Liver (tissue), 8 donors: ENCODE measurements at regions not wholly inside any gene's neighbourhood (a gene's known extent, or its start where the extent isn't known, plus 50 kb on each side); places are given as distances from the start of the nearest gene placed in this dataset.

Experiments used
- DNase-seq: peaks from one replicate; pipeline ENCODE4 v3.0.0-alpha.2; 2017; ENCODE audit warnings: low spot score
- H3K27ac ChIP-seq, 2 donors: one replicate each; pipeline ENCODE4 v1.7.0; 2013; ENCODE audit warnings: inconsistent platforms in 2 of 2, low read length in 2 of 2, control low read depth in 1 of 2, low read depth in 1 of 2, mild to moderate bottlenecking in 1 of 2
- H3K27me3 ChIP-seq, 4 donors: one replicate each; pipeline versions ENCODE4 v1.6.1 to v1.7.0; 2013; ENCODE audit warnings: low read length in 3 of 4, inconsistent platforms in 1 of 4, mild to moderate bottlenecking in 1 of 4, moderate library complexity in 1 of 4; ENCODE audit not compliant: control insufficient read depth in 4 of 4, insufficient read depth in 4 of 4
- H3K36me3 ChIP-seq, 4 donors: one replicate each; pipeline versions ENCODE4 v1.6.1 to v1.7.0; 2013; ENCODE audit warnings: low read length in 3 of 4, mild to moderate bottlenecking in 3 of 4, low read depth in 1 of 4, moderate library complexity in 1 of 4; ENCODE audit not compliant: control insufficient read depth in 4 of 4, insufficient read depth in 3 of 4
- H3K4me1 ChIP-seq, 4 donors: one replicate each; pipeline versions ENCODE4 v1.6.1 to v1.7.0; 2013; ENCODE audit warnings: low read length in 3 of 4, mild to moderate bottlenecking in 3 of 4, moderate library complexity in 1 of 4; ENCODE audit not compliant: control insufficient read depth in 4 of 4, insufficient read depth in 4 of 4
- H3K4me3 ChIP-seq, 3 donors: one replicate each; pipeline versions ENCODE4 v1.6.1 to v1.7.0; 2013; ENCODE audit warnings: low read length in 3 of 3, control low read depth in 1 of 3, low read depth in 1 of 3, mild to moderate bottlenecking in 1 of 3
- H3K9ac ChIP-seq, 2 donors: one replicate each; pipeline ENCODE4 v1.7.0; 2013; ENCODE audit warnings: low read length in 2 of 2, mild to moderate bottlenecking in 2 of 2, moderate library complexity in 2 of 2, control low read depth in 1 of 2, low read depth in 1 of 2
- H3K9me3 ChIP-seq, 4 donors: one replicate each; pipeline versions ENCODE4 v1.6.1 to v1.7.0; 2013; ENCODE audit warnings: low read length in 3 of 4; ENCODE audit not compliant: control insufficient read depth in 4 of 4
- ATF3 ChIP-seq: IDR thresholded peaks from 2 replicates; pipeline ENCODE4 v1.6.1; 2016; ENCODE audit warnings: antibody characterized with exemption
- CTCF ChIP-seq: fragments of 150-350 bp; IDR thresholded peaks from 2 replicates; pipeline ENCODE4 v1.5.1; 2017; ENCODE audit warnings: improper control_type of control experiment, low read depth, low read length; ENCODE audit not compliant: missing input control
- EGR1 ChIP-seq, 2 donors: IDR thresholded peaks; 2 replicates each; pipeline ENCODE4 v1.6.1; 2016 to 2018; ENCODE audit warnings: antibody characterized with exemption in 2 of 2, low read depth in 2 of 2
- FOXA1 ChIP-seq: IDR thresholded peaks from 2 replicates; pipeline ENCODE4 v1.6.1; 2016; ENCODE audit warnings: antibody characterized with exemption
- FOXA2 ChIP-seq: IDR thresholded peaks from 2 replicates; pipeline ENCODE4 v1.6.1; 2016; ENCODE audit warnings: antibody characterized with exemption
- GABPA ChIP-seq, 2 donors: IDR thresholded peaks in 1 of 2; conservative IDR thresholded peaks in 1 of 2; 2 replicates each; pipeline ENCODE4 v1.6.1; 2016; ENCODE audit warnings: antibody characterized with exemption in 2 of 2, mild to moderate bottlenecking in 1 of 2, moderate library complexity in 1 of 2
- HNF4A ChIP-seq, 2 donors: conservative IDR thresholded peaks; 2 replicates each; pipeline ENCODE4 v1.6.1; 2016; ENCODE audit warnings: antibody characterized with exemption in 2 of 2, mild to moderate bottlenecking in 2 of 2
- HNF4G ChIP-seq: IDR thresholded peaks from 2 replicates; pipeline ENCODE4 v1.6.1; 2016; ENCODE audit warnings: antibody characterized with exemption
- JUND ChIP-seq, 2 donors: IDR thresholded peaks; 2 replicates each; pipeline ENCODE4 v1.6.1; 2016; ENCODE audit warnings: antibody characterized with exemption in 2 of 2
- NR2F2 ChIP-seq: IDR thresholded peaks from 2 replicates; pipeline ENCODE4 v1.6.1; 2016; ENCODE audit warnings: antibody characterized with exemption
- RAD21 ChIP-seq, 2 donors: IDR thresholded peaks; 2 replicates each; pipeline ENCODE4 v1.6.1; 2016; ENCODE audit warnings: antibody characterized with exemption in 2 of 2, mild to moderate bottlenecking in 2 of 2
- RXRA ChIP-seq, 2 donors: IDR thresholded peaks; 2 replicates each; pipeline ENCODE4 v1.6.1; 2017 to 2018; ENCODE audit warnings: antibody characterized with exemption in 2 of 2, mild to moderate bottlenecking in 1 of 2
- SP1 ChIP-seq: IDR thresholded peaks from 2 replicates; pipeline ENCODE4 v1.6.1; 2018; ENCODE audit warnings: antibody characterized with exemption, mild to moderate bottlenecking
- TAF1 ChIP-seq: conservative IDR thresholded peaks from 2 replicates; pipeline ENCODE4 v1.6.1; 2016; ENCODE audit warnings: antibody characterized with exemption, mild to moderate bottlenecking
- YY1 ChIP-seq: IDR thresholded peaks from 2 replicates; pipeline ENCODE4 v1.6.1; 2016; ENCODE audit warnings: antibody characterized with exemption, mild to moderate bottlenecking
- WGBS: extraction: QIAGEN DNeasy Blood & Tissue Kit; methylation state at CpG from one replicate; pipeline ENCODE4 v1.1.7; 2013; 5-methylcytosine and 5-hydroxymethylcytosine counted together
- TF ChIP-seq, protein P1 (sequence below): IDR thresholded peaks from 2 replicates; pipeline ENCODE4 v1.6.1; 2016; ENCODE audit warnings: antibody characterized with exemption
- TF ChIP-seq, protein P2 (sequence below): IDR thresholded peaks from 2 replicates; pipeline ENCODE4 v1.6.1; 2016; ENCODE audit warnings: antibody characterized with exemption, mild to moderate bottlenecking
- TF ChIP-seq, protein P3 (sequence below): IDR thresholded peaks from 2 replicates; pipeline ENCODE4 v1.6.1; 2016; ENCODE audit warnings: antibody characterized with exemption
- donor health status: healthy.
- donor health status: healthy.
- donor health status: healthy.
- donor health status: healthy.
- donor health status: healthy.

GRCh38 chr20:55584307-55584706 lies 421.0 kb downstream of the CBLN4 start:
- Histone ChIP-seq H3K36me3 (no peaks in the 10 kb centered on the region), H3K9ac (no peak overlapping the region), H3K4me1 (no peaks in the 10 kb centered on the region), H3K27me3 (no peaks in the 10 kb centered on the region), H3K4me3 (no peak overlapping the region), H3K9me3 (no peaks in the 10 kb centered on the region), H3K27ac (no peak overlapping the region)
- DNase-seq: no peak
- whole genome bisulfite sequencing: 87% methylated on average over 2 of the region's 2 CpGs
- TF ChIP-seq FOXA2 (no peak), JUND (IDR thresholded peaks at IDR 0.05) (no peak), NR2F2 (no peak), TAF1 (no peak), EGR1 (IDR thresholded peaks at IDR 0.05; ENCODE audit: low read depth in 2 of 2) (no peak), ATF3 (no peak), SP1 (no peak), CTCF (no peak), GABPA (IDR thresholded peaks at IDR 0.05 in 1 of 2, conservative IDR thresholded peaks at IDR 0.05 in 1 of 2) (no peak), YY1 (no peak), RXRA (IDR thresholded peaks at IDR 0.05) (no peak), HNF4A (conservative IDR thresholded peaks at IDR 0.05) (no peak), RAD21 (IDR thresholded peaks at IDR 0.05) (no peak), FOXA1 (no peak), HNF4G (no peak)
- TF ChIP-seq, protein P1, sequence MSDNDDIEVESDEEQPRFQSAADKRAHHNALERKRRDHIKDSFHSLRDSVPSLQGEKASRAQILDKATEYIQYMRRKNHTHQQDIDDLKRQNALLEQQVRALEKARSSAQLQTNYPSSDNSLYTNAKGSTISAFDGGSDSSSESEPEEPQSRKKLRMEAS: no peak
- TF ChIP-seq, protein P2, sequence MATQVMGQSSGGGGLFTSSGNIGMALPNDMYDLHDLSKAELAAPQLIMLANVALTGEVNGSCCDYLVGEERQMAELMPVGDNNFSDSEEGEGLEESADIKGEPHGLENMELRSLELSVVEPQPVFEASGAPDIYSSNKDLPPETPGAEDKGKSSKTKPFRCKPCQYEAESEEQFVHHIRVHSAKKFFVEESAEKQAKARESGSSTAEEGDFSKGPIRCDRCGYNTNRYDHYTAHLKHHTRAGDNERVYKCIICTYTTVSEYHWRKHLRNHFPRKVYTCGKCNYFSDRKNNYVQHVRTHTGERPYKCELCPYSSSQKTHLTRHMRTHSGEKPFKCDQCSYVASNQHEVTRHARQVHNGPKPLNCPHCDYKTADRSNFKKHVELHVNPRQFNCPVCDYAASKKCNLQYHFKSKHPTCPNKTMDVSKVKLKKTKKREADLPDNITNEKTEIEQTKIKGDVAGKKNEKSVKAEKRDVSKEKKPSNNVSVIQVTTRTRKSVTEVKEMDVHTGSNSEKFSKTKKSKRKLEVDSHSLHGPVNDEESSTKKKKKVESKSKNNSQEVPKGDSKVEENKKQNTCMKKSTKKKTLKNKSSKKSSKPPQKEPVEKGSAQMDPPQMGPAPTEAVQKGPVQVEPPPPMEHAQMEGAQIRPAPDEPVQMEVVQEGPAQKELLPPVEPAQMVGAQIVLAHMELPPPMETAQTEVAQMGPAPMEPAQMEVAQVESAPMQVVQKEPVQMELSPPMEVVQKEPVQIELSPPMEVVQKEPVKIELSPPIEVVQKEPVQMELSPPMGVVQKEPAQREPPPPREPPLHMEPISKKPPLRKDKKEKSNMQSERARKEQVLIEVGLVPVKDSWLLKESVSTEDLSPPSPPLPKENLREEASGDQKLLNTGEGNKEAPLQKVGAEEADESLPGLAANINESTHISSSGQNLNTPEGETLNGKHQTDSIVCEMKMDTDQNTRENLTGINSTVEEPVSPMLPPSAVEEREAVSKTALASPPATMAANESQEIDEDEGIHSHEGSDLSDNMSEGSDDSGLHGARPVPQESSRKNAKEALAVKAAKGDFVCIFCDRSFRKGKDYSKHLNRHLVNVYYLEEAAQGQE: no peak
- TF ChIP-seq, protein P3, sequence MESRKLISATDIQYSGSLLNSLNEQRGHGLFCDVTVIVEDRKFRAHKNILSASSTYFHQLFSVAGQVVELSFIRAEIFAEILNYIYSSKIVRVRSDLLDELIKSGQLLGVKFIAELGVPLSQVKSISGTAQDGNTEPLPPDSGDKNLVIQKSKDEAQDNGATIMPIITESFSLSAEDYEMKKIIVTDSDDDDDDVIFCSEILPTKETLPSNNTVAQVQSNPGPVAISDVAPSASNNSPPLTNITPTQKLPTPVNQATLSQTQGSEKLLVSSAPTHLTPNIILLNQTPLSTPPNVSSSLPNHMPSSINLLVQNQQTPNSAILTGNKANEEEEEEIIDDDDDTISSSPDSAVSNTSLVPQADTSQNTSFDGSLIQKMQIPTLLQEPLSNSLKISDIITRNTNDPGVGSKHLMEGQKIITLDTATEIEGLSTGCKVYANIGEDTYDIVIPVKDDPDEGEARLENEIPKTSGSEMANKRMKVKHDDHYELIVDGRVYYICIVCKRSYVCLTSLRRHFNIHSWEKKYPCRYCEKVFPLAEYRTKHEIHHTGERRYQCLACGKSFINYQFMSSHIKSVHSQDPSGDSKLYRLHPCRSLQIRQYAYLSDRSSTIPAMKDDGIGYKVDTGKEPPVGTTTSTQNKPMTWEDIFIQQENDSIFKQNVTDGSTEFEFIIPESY: no peak

DNA sequence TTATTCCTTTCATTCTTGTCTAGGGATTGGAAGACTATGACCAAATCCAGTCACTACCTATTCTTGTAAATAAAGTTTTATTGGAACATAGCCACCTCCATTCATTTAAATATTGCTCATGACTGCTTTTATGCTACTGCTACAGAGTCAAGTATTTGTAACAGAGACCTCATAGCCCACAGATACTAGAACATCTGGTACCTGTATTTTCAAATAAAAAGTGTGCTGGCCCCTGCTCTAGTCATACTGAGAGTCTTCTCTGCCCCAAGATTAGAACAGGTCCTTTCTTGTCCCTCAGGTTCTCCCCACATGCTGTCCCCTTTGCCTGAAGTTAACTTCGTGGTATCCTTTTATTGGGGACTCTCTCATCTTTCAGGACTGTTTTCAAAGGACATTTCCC lies 422.3 kb downstream of the CBLN4 start:
- Histone ChIP-seq H3K27ac (no peak overlapping the region), H3K27me3 (no peaks in the 10 kb centered on the region), H3K4me1 (no peaks in the 10 kb centered on the region), H3K4me3 (no peak overlapping the region), H3K36me3 (no peaks in the 10 kb centered on the region), H3K9me3 (no peaks in the 10 kb centered on the region), H3K9ac (no peak overlapping the region)
- WGBS: 82% methylated on average over 1 of the region's 1 CpG
- no peak for DNase-seq
- TF ChIP-seq RXRA (IDR thresholded peaks at IDR 0.05) (no peak), FOXA1 (no peak), TAF1 (no peak), EGR1 (IDR thresholded peaks at IDR 0.05; ENCODE audit: low read depth in 2 of 2) (no peak), NR2F2 (no peak), HNF4G (no peak), JUND (IDR thresholded peaks at IDR 0.05) (no peak), YY1 (no peak), HNF4A (conservative IDR thresholded peaks at IDR 0.05) (no peak), FOXA2 (no peak), CTCF (no peak)
- TF ChIP-seq, protein P2: no peak
- TF ChIP-seq, protein P1: no peak
